Endothelial cell of umbilical vein (primary cell): ENCODE measurements at regions not wholly inside any gene's neighbourhood (a gene's known extent, or its start where the extent isn't known, plus 50 kb on each side); places are given as distances from the start of the nearest gene placed in this dataset.

Experiments used
- BruUV-seq: library from RNA; stranded (reverse); fragments of 400-500 nt; replicated peaks from 2 replicates; lab custom pipeline; 2021; lab: Mats Ljungman, UMichigan
- CTCF ChIA-PET: fragments of 300-600, 350-600 bp; sonication (Branson Sonifier 250); formaldehyde crosslinking; loops from one replicate; lab custom pipeline; 2021; ENCODE audit warnings: antibody characterized with exemption, inconsistent platforms; lab: Charles Lee
- POLR2A ChIA-PET: fragments of 300-600, 350-600 bp; sonication (Branson Sonifier 250); formaldehyde crosslinking; loops from one replicate; lab custom pipeline; 2021; ENCODE audit warnings: antibody characterized with exemption, inconsistent platforms; lab: Charles Lee
- DNase-seq: peaks from one replicate; pipeline ENCODE4 v3.0.0-alpha.2; 2011; ENCODE audit warnings: low read depth, low spot score
- FAIRE-seq: peaks from 2 replicates; lab custom pipeline; 2011; peaks lifted over from hg19 to GRCh38; lab: Jason Lieb, UNC
- H2AFZ ChIP-seq: 2 replicates; pipeline ENCODE4 v1.6.0; 2012; ENCODE audit warnings: low read depth, low read length, control low read depth, inconsistent platforms
- H3K27ac ChIP-seq: 2 replicates; pipeline ENCODE4 v1.5.1; 2011; ENCODE audit warnings: low read depth, mild to moderate bottlenecking, control low read depth, low read length, moderate library complexity; ENCODE audit not compliant: insufficient read depth
- H3K27me3 ChIP-seq, 2 experiments: 2 replicates each; pipeline versions ENCODE4 v1.6.0 to v1.6.1; 2011; ENCODE audit warnings: low read length in 2 of 2, mixed read lengths in 1 of 2; ENCODE audit not compliant: control insufficient read depth in 2 of 2, insufficient read depth in 2 of 2
- H3K36me3 ChIP-seq, 2 experiments: 2 replicates in 1 of 2; 3 replicates in 1 of 2; pipeline ENCODE4 v1.5.1; 2011; ENCODE audit warnings: low read length in 2 of 2, mild to moderate bottlenecking in 1 of 2, moderate library complexity in 1 of 2; ENCODE audit not compliant: control insufficient read depth in 2 of 2, insufficient read depth in 2 of 2; ENCODE audit errors: extremely low read depth in 1 of 2
- H3K4me1 ChIP-seq: 3 replicates; pipeline ENCODE4 v1.5.1; 2011; ENCODE audit warnings: mild to moderate bottlenecking, low read length; ENCODE audit not compliant: control insufficient read depth, insufficient read depth; ENCODE audit errors: extremely low read depth
- H3K4me2 ChIP-seq: 2 replicates; pipeline ENCODE4 v1.6.1; 2011; ENCODE audit warnings: low read length, control low read depth, mixed read lengths; ENCODE audit not compliant: insufficient read depth
- H3K4me3 ChIP-seq, 3 experiments: fragments of 200-600 bp in 1 of 3; sonication (generic), shearing (Covaris generic) in 1 of 3; replicated peaks in 1 of 3; 2 replicates each; pipeline ENCODE4 v1.5.1; 2011 to 2016; ENCODE audit warnings: control low read depth in 3 of 3, low read length in 3 of 3, mild to moderate bottlenecking in 2 of 3, inconsistent platforms in 1 of 3, low read depth in 1 of 3, moderate library complexity in 1 of 3; ENCODE audit not compliant: insufficient read depth in 1 of 3
- H3K79me2 ChIP-seq: 2 replicates; pipeline ENCODE4 v1.6.0; 2012; ENCODE audit warnings: low read length, inconsistent platforms; ENCODE audit not compliant: control insufficient read depth, insufficient read depth
- H3K9ac ChIP-seq: replicated peaks from 2 replicates; pipeline ENCODE3; 2011; ENCODE audit warnings: low read length, control low read depth; ENCODE audit not compliant: insufficient read depth; ENCODE audit errors: extremely low read depth
- H3K9me1 ChIP-seq: replicated peaks from 3 replicates; pipeline ENCODE4 v1.6.0; 2011; ENCODE audit warnings: mild to moderate bottlenecking, low read length; ENCODE audit not compliant: control insufficient read depth, insufficient read depth; ENCODE audit errors: extremely low read depth
- H3K9me3 ChIP-seq: replicated peaks from 2 replicates; pipeline ENCODE4 v1.5.1; 2012; ENCODE audit warnings: low read length, inconsistent platforms; ENCODE audit not compliant: control insufficient read depth, insufficient read depth
- H4K20me1 ChIP-seq: replicated peaks from 2 replicates; pipeline ENCODE3; 2011; ENCODE audit warnings: mild to moderate bottlenecking, low read length; ENCODE audit not compliant: control insufficient read depth, insufficient read depth; ENCODE audit errors: extremely low read depth
- EZH2 ChIP-seq: IDR thresholded peaks from 2 replicates; pipeline ENCODE4 v1.6.1; 2012; ENCODE audit warnings: borderline replicate concordance, low read depth, mild to moderate bottlenecking, moderate library complexity, low read length, inconsistent platforms; ENCODE audit not compliant: severe bottlenecking
- FOS ChIP-seq: IDR thresholded peaks from 2 replicates; pipeline ENCODE4 v1.6.1; 2011; ENCODE audit warnings: mild to moderate bottlenecking, low read length, moderate library complexity, borderline replicate concordance; ENCODE audit not compliant: insufficient read depth
- GATA2 ChIP-seq: IDR thresholded peaks from 2 replicates; pipeline ENCODE4 v1.7.0; 2011; ENCODE audit warnings: low read depth, mild to moderate bottlenecking, moderate library complexity, mixed read lengths, low read length; ENCODE audit not compliant: insufficient read length, insufficient read depth
- JUN ChIP-seq: IDR thresholded peaks from 2 replicates; pipeline ENCODE4 v1.6.1; 2011; ENCODE audit warnings: borderline replicate concordance, low read depth; ENCODE audit not compliant: insufficient read length, insufficient read depth
- MYC ChIP-seq: IDR thresholded peaks from one replicate; pipeline ENCODE4 v1.6.1; 2011; ENCODE audit warnings: mild to moderate bottlenecking, low read depth, low read length
- POLR2A ChIP-seq: IDR thresholded peaks from 2 replicates; pipeline ENCODE4 v1.6.1; 2012; ENCODE audit warnings: low read depth, mild to moderate bottlenecking, control low read depth, low read length
- POLR2AphosphoS5 ChIP-seq: IDR thresholded peaks from 2 replicates; pipeline ENCODE4 v1.6.1; 2012; ENCODE audit warnings: low read depth, mild to moderate bottlenecking, control low read depth, low read length, moderate library complexity; ENCODE audit not compliant: insufficient read depth
- dilution Hi-C: fragments of 300-500 bp; cut with MboI; formaldehyde crosslinking; loops from one replicate; pipeline ENCODE4 v1.15.0; 2019; ENCODE audit warnings: low sequenced_read_pairs; ENCODE audit not compliant: extremely low pct_ligation_motif_present
- intact Hi-C: fragments of 100-400 bp; cut with micrococcal nuclease; formaldehyde crosslinking; loops from one replicate; pipeline ENCODE4 v1.10.0; 2022
- TF ChIP-seq, protein P1 (sequence below), 2 donors: IDR thresholded peaks; 1 replicate in 1 of 2; 2 replicates in 1 of 2; pipeline ENCODE4 v1.5.1; 2011; ENCODE audit warnings: low read length in 2 of 2, mild to moderate bottlenecking in 2 of 2, moderate library complexity in 2 of 2, control low read depth in 1 of 2, inconsistent platforms in 1 of 2, low read depth in 1 of 2; ENCODE audit not compliant: insufficient read depth in 1 of 2; ENCODE audit errors: extremely low read depth in 1 of 2
- TF ChIP-seq, protein P2 (sequence below): IDR thresholded peaks from 2 replicates; pipeline ENCODE4 v1.6.1; 2011; ENCODE audit not compliant: insufficient read depth, insufficient read length

DNA sequence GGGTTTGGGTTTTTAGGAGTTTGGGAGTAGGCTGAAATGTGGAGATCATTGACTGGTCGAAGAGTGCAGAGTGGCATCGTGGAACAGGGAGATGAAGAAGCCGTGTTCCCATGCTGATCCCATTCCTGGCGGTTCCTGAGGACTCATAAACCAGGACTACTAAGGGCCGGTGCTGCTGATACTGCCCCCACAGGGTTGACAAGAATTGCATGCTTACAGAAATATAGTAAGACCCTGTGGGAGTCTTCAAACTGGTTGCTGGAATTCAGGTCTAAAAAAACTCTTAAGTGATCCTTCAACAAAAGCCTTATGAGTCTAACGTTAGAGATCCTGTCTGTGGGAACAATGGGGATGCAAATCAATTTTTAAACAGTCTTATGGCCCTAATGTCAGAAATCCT lies 64.0 kb upstream of the ARHGAP5 start:
- Histone ChIP-seq H3K9ac (no peak overlapping the region), H2AFZ (no peak overlapping the region), H3K4me1 (peaks cover 7% of the 10 kb centered on the region), H3K27ac (no peak overlapping the region), H3K4me2 (no peak overlapping the region), H4K20me1 (no peaks in the 10 kb centered on the region), H3K4me3 (no peak overlapping the region), H3K9me1 (no peaks in the 10 kb centered on the region), H3K9me3 (no peaks in the 10 kb centered on the region), H3K79me2 (no peaks in the 10 kb centered on the region), H3K27me3 (no peaks in the 10 kb centered on the region), H3K36me3 (no peaks in the 10 kb centered on the region)
- ChIA-PET POLR2A (no interaction called here), CTCF (no interaction called here)
- dilution Hi-C loops = no loop called here
- DNase-seq (no peak), FAIRE-seq (no peak)
- intact Hi-C loops = no loop called here
- TF ChIP-seq JUN = no peak
- no peak for TF ChIP-seq MYC
- no peak for TF ChIP-seq EZH2
- TF ChIP-seq, protein P1, sequence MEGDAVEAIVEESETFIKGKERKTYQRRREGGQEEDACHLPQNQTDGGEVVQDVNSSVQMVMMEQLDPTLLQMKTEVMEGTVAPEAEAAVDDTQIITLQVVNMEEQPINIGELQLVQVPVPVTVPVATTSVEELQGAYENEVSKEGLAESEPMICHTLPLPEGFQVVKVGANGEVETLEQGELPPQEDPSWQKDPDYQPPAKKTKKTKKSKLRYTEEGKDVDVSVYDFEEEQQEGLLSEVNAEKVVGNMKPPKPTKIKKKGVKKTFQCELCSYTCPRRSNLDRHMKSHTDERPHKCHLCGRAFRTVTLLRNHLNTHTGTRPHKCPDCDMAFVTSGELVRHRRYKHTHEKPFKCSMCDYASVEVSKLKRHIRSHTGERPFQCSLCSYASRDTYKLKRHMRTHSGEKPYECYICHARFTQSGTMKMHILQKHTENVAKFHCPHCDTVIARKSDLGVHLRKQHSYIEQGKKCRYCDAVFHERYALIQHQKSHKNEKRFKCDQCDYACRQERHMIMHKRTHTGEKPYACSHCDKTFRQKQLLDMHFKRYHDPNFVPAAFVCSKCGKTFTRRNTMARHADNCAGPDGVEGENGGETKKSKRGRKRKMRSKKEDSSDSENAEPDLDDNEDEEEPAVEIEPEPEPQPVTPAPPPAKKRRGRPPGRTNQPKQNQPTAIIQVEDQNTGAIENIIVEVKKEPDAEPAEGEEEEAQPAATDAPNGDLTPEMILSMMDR (IDR thresholded peaks at IDR 0.05; ENCODE audit: extremely low read depth in 1 of 2, insufficient read depth in 1 of 2, low read depth in 1 of 2, low read length in 2 of 2) = no peak
- TF ChIP-seq POLR2AphosphoS5 = no peak
- no peak for TF ChIP-seq FOS
- TF ChIP-seq POLR2A = no peak
- TF ChIP-seq GATA2 = no peak
- TF ChIP-seq, protein P2, sequence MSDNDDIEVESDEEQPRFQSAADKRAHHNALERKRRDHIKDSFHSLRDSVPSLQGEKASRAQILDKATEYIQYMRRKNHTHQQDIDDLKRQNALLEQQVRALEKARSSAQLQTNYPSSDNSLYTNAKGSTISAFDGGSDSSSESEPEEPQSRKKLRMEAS = no peak
- no TSS peak for BruUV-seq
